ENCODE measurements at regions not wholly inside any gene's neighbourhood (a gene's known extent, or its start where the extent isn't known, plus 50 kb on each side); places are given as distances from the start of the nearest gene placed in this dataset.

- Histone ChIP-seq H2BK15ac (ENCODE audit: low read length) (no peak overlapping the region), H3K14ac (ENCODE audit: insufficient read length) (no peak overlapping the region), H2AFZ (ENCODE audit: low read length) (no peak overlapping the region), H3K27ac (ENCODE audit: low read depth, low read length) (no peak overlapping the region), H3K79me2 (ENCODE audit: control insufficient read depth in 1 of 2, insufficient read depth in 2 of 2, low read length in 2 of 2) (no peaks in the 10 kb centered on the region), H3K4ac (replicated peaks; ENCODE audit: insufficient read length, low read depth, low read length) (no peak overlapping the region), H4K8ac (ENCODE audit: extremely low read depth, insufficient read depth, low read length) (no peak overlapping the region), H3K79me1 (ENCODE audit: low read depth, low read length) (no peaks in the 10 kb centered on the region), H3K9ac (replicated peaks in 1 of 4; ENCODE audit: extremely low read depth in 1 of 4, low read depth in 3 of 4, low read length in 3 of 4) (no peak overlapping the region), H3K36me3 (ENCODE audit: control insufficient read depth in 2 of 4, insufficient read depth in 4 of 4, low read length in 3 of 4) (no peaks in the 10 kb centered on the region), H3K4me3 (ENCODE audit: extremely low read depth in 1 of 4, insufficient read depth in 2 of 4, low read depth in 3 of 4, low read length in 4 of 4) (no peak overlapping the region), H2BK5ac (ENCODE audit: low read depth, low read length) (no peak overlapping the region), H3K27me3 (replicated peaks in 1 of 4; ENCODE audit: control insufficient read depth in 3 of 4, extremely low read depth in 1 of 4, insufficient read depth in 3 of 4, low read length in 3 of 4) (no peaks in the 10 kb centered on the region), H2BK120ac (replicated peaks; ENCODE audit: low read depth, low read length) (no peak overlapping the region), H3K18ac (ENCODE audit: extremely low read depth, low read length) (no peak overlapping the region), H3K56ac (replicated peaks; ENCODE audit: insufficient read length, low read depth, low read length) (no peak overlapping the region), H4K20me1 (replicated peaks in 1 of 2; ENCODE audit: control insufficient read depth in 1 of 2, insufficient read depth in 2 of 2, low read length in 2 of 2) (no peaks in the 10 kb centered on the region), H3K23ac (ENCODE audit: insufficient read length) (no peak overlapping the region), H3K4me2 (ENCODE audit: insufficient read depth in 1 of 2, low read depth in 2 of 2, low read length in 2 of 2) (no peak overlapping the region), H3K23me2 (ENCODE audit: low read depth, low read length) (no peaks in the 10 kb centered on the region), H2BK12ac (ENCODE audit: low read depth, low read length) (no peak overlapping the region), H2BK20ac (ENCODE audit: low read length) (no peak overlapping the region), H3K4me1 (replicated peaks in 1 of 4; ENCODE audit: control insufficient read depth in 3 of 4, insufficient read depth in 4 of 4, low read length in 3 of 4) (no peaks in the 10 kb centered on the region), H4K91ac (replicated peaks; ENCODE audit: insufficient read length, low read length) (no peak overlapping the region), H4K5ac (ENCODE audit: insufficient read length, low read depth, low read length) (no peak overlapping the region), H3K9me3 (ENCODE audit: insufficient read depth in 2 of 2, low read depth in 1 of 2, low read length in 1 of 2) (peaks cover 3% of the 10 kb centered on the region in 2 experiments; a peak in 1 of 4 replicates), H2AK5ac (ENCODE audit: low read depth, low read length) (no peak overlapping the region)
- no peak for FAIRE-seq
- no peak for TF ChIP-seq JUND (IDR thresholded peaks at IDR 0.05; ENCODE audit: low read length)
- TF ChIP-seq SUZ12 (IDR thresholded peaks at IDR 0.05; ENCODE audit: low read length): no peak
- TF ChIP-seq BRCA1 (IDR thresholded peaks at IDR 0.05; ENCODE audit: low read depth, low read length): no peak
- TF ChIP-seq ATF3 (IDR thresholded peaks at IDR 0.05; ENCODE audit: insufficient read depth, low read depth, low read length): no peak
- TF ChIP-seq YY1 (IDR thresholded peaks at IDR 0.05; ENCODE audit: low read depth, low read length): no peak
- TF ChIP-seq RAD21 (IDR thresholded peaks at IDR 0.05 in 1 of 2, conservative IDR thresholded peaks at IDR 0.05 in 1 of 2; ENCODE audit: low read depth in 2 of 2, low read length in 2 of 2): no peak
- TF ChIP-seq EGR1 (IDR thresholded peaks at IDR 0.05; ENCODE audit: borderline replicate concordance, low read depth, low read length): no peak
- CTCF ChIA-PET (ENCODE audit: partially characterized antibody): no interaction called here
- no peak for DNase-seq (ENCODE audit: low read depth in 1 of 2, low spot score in 2 of 2)
- POLR2A ChIA-PET (ENCODE audit: partially characterized antibody): no interaction called here
Observed at GRCh38 chr4:33974270-33974669, 2270.0 kb downstream of the ARAP2 start.
